A673 (cell line): ENCODE measurements at regions not wholly inside any gene's neighbourhood (a gene's known extent, or its start where the extent isn't known, plus 50 kb on each side); places are given as distances from the start of the nearest gene placed in this dataset.

ENCODE experiments used
- CTCF ChIP-seq: fragments of 300-800, 200-600 bp; sonication (generic); conservative IDR thresholded peaks from 2 replicates; pipeline ENCODE4 v1.5.1; 2017; ENCODE audit warnings: low read depth, mild to moderate bottlenecking, antibody characterized with exemption, low read length, moderate library complexity, mixed read lengths
- EZH2 ChIP-seq: fragments of 200-600 bp; sonication (generic); IDR thresholded peaks from 2 replicates; pipeline ENCODE4 v1.6.1; 2017; ENCODE audit warnings: borderline replicate concordance, low read depth, mild to moderate bottlenecking, mixed read lengths, antibody characterized with exemption, low read length; ENCODE audit not compliant: poor library complexity, severe bottlenecking

- TF ChIP-seq CTCF (no peak), EZH2 (no peak)
Observed at GRCh38 chr20:52031563-52032303, 159.8 kb downstream of the ZFP64 start.
